ENCODE measurements at regions not wholly inside any gene's neighbourhood (a gene's known extent, or its start where the extent isn't known, plus 50 kb on each side); places are given as distances from the start of the nearest gene placed in this dataset.

- no peak for TF ChIP-seq CTCF (IDR thresholded peaks at IDR 0.05)
- no peak for TF ChIP-seq POLR2AphosphoS5 (IDR thresholded peaks at IDR 0.05)
- TF ChIP-seq EP300 (IDR thresholded peaks at IDR 0.05), result no peak
- TF ChIP-seq POLR2A (IDR thresholded peaks at IDR 0.05; ENCODE audit: low read depth), result no peak
These were observed 446.7 kb upstream of the GRAMD2B start for GRCh38 chr5:125976421-125977000.

Data from esophagus muscularis mucosa (tissue), 4 donors.